GM23338 (cell line): ENCODE measurements at regions not wholly inside any gene's neighbourhood (a gene's known extent, or its start where the extent isn't known, plus 50 kb on each side); places are given as distances from the start of the nearest gene placed in this dataset.

Experiments
- ATAC-seq: fragments of 200-7000 bp; cut with Tn5 transposase; 3 replicates; pipeline ENCODE4 v1.9.1; 2020
- DNase-seq: peaks from one replicate; pipeline ENCODE4 v3.0.0-alpha.2; 2015; ENCODE audit warnings: low spot score
- H2AFZ ChIP-seq: fragments of 200-600 bp; sonication (generic); 2 replicates; pipeline ENCODE4 v1.8.0; 2016; ENCODE audit warnings: antibody characterized with exemption, mild to moderate bottlenecking, moderate library complexity
- H3F3A ChIP-seq: fragments of 200-600 bp; sonication (generic); replicated peaks from 2 replicates; pipeline ENCODE4 v1.8.0; 2017; ENCODE audit warnings: antibody characterized with exemption, mixed run types, low read depth
- H3K27ac ChIP-seq: fragments of 200-600 bp; sonication (generic); 2 replicates; pipeline ENCODE4 v1.6.1; 2016; ENCODE audit warnings: low read depth
- H3K27me3 ChIP-seq: fragments of 200-600 bp; sonication (generic); 2 replicates; pipeline ENCODE4 v1.8.0; 2016; ENCODE audit warnings: mild to moderate bottlenecking, mixed run types, moderate library complexity; ENCODE audit not compliant: insufficient read depth
- H3K36me3 ChIP-seq: fragments of 200-600 bp; sonication (generic); 2 replicates; pipeline ENCODE4 v1.8.0; 2016; ENCODE audit warnings: mild to moderate bottlenecking; ENCODE audit not compliant: insufficient read depth
- H3K4me1 ChIP-seq: fragments of 200-600 bp; sonication (generic); 2 replicates; pipeline ENCODE4 v1.8.0; 2016; ENCODE audit warnings: mild to moderate bottlenecking, moderate library complexity; ENCODE audit not compliant: insufficient read depth
- H3K4me2 ChIP-seq: fragments of 200-600 bp; sonication (generic); 2 replicates; pipeline ENCODE4 v1.7.1; 2017; ENCODE audit warnings: mixed run types
- H3K4me3 ChIP-seq: fragments of 200-600 bp; sonication (generic); 2 replicates; pipeline ENCODE4 v1.6.1; 2016; ENCODE audit warnings: mixed run types
- H3K79me2 ChIP-seq: fragments of 200-600 bp; sonication (generic); replicated peaks from 2 replicates; pipeline ENCODE4 v1.8.0; 2017; ENCODE audit warnings: mild to moderate bottlenecking; ENCODE audit not compliant: insufficient read depth
- H3K9me2 ChIP-seq: fragments of 200-600 bp; sonication (generic); 2 replicates; pipeline ENCODE4 v1.8.0; 2017; ENCODE audit not compliant: insufficient read depth
- H4K20me1 ChIP-seq: fragments of 200-600 bp; sonication (generic); replicated peaks from 2 replicates; pipeline ENCODE4 v1.8.0; 2017; ENCODE audit warnings: mild to moderate bottlenecking; ENCODE audit not compliant: insufficient read depth
- H3K27ac Mint-ChIP-seq: 2 replicates; pipeline ENCODE4 v1.8.0; 2020; ENCODE audit warnings: inconsistent platforms, mild to moderate bottlenecking, moderate library complexity, mixed read lengths
- H3K27me3 Mint-ChIP-seq: 3 replicates; pipeline ENCODE4 v1.8.0; 2022; ENCODE audit warnings: low read depth, mild to moderate bottlenecking, moderate library complexity, mixed read lengths, inconsistent platforms; ENCODE audit not compliant: insufficient read depth, poor library complexity
- H3K36me3 Mint-ChIP-seq: 3 replicates; pipeline ENCODE4 v1.8.0; 2021; ENCODE audit warnings: low read depth, mild to moderate bottlenecking, inconsistent platforms, moderate library complexity, mixed read lengths
- H3K4me1 Mint-ChIP-seq: 3 replicates; pipeline ENCODE4 v1.8.0; 2020; ENCODE audit warnings: mild to moderate bottlenecking, inconsistent platforms, mixed read lengths
- H3K4me3 Mint-ChIP-seq: 3 replicates; pipeline ENCODE4 v1.8.0; 2021; ENCODE audit warnings: moderate library complexity, mild to moderate bottlenecking, inconsistent platforms, mixed read lengths
- H3K9me3 Mint-ChIP-seq: 3 replicates; pipeline ENCODE4 v1.8.0; 2020; ENCODE audit warnings: moderate library complexity, mild to moderate bottlenecking, inconsistent platforms, mixed read lengths
- EZH2 ChIP-seq: fragments of 200-600 bp; sonication (generic); IDR thresholded peaks from one replicate; pipeline ENCODE4 v1.8.0; 2017; ENCODE audit warnings: antibody characterized with exemption, mild to moderate bottlenecking, low read depth; ENCODE audit not compliant: unreplicated experiment
- EZH2phosphoT487 ChIP-seq: fragments of 200-600 bp; sonication (generic); IDR thresholded peaks from one replicate; pipeline ENCODE4 v1.8.1; 2018; ENCODE audit warnings: antibody characterized with exemption; ENCODE audit not compliant: unreplicated experiment
- JUNB ChIP-seq: IDR thresholded peaks from one replicate; pipeline ENCODE4 v1.6.1; 2016; ENCODE audit warnings: antibody characterized with exemption; ENCODE audit not compliant: unreplicated experiment
- NANOG ChIP-seq: IDR thresholded peaks from 2 replicates; pipeline ENCODE4 v1.6.1; 2016; ENCODE audit warnings: antibody characterized with exemption, borderline replicate concordance
- POLR2AphosphoS5 ChIP-seq: IDR thresholded peaks from 2 replicates; pipeline ENCODE4 v1.6.1; 2016; ENCODE audit warnings: antibody characterized with exemption, low read depth
- ZNF114 ChIP-seq: fragments of 250-450 bp; sonication (Bioruptor Pico); IDR thresholded peaks from 2 replicates; pipeline ENCODE4 v1.5.0; 2020; ENCODE audit warnings: mild to moderate bottlenecking, moderate library complexity
- ZNF331 ChIP-seq: fragments of 250-450 bp; sonication (Bioruptor Pico); IDR thresholded peaks from 2 replicates; pipeline ENCODE4 v1.5.0; 2020; ENCODE audit warnings: low read depth, mild to moderate bottlenecking, moderate library complexity
- TF ChIP-seq, protein P1 (sequence below): IDR thresholded peaks from 2 replicates; pipeline ENCODE4 v1.6.1; 2016; ENCODE audit warnings: antibody characterized with exemption
- TF ChIP-seq, protein P2 (sequence below): IDR thresholded peaks from one replicate; pipeline ENCODE4 v1.6.1; 2018; ENCODE audit warnings: antibody characterized with exemption; ENCODE audit not compliant: unreplicated experiment
- TF ChIP-seq, protein P3 (sequence below), 2 experiments: fragments of 200-600 bp in 1 of 2; sonication (generic) in 1 of 2; conservative IDR thresholded peaks; 2 replicates each; pipeline versions ENCODE4 v1.5.1 to v1.6.1; 2016 to 2017; ENCODE audit warnings: antibody characterized with exemption in 2 of 2, low read depth in 2 of 2, mild to moderate bottlenecking in 2 of 2, moderate library complexity in 1 of 2

DNA sequence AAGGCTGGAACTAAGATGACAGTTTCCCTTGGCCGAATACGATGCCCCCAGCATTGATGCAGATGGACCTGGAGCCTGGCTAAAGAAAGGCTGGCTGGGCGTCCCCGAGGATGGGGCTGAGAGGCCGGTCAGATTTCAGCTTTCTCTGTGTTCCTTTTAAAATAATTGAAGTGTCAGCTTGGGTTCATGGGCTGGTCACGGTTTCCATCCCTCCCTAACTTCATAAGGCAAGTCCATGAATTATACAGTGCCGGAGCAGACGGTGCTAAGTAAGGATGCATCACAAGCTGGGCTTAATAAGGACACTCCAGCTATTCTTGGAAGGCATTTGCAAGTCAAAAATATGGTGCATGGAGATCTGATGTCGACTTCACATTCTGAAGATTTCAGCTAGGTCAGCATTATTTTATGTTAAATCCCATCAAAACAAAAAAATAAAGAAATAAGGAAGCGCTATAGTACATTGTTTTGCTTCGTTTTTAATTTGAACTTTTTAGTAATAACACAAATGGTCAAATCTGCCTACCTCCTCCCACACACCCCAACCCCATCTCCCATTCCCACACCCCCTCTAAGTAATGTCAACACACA, 220.8 kb downstream of the RPLP1 start:
- no peaks in the 10 kb centered on the region; the same call in 2 of the 3 replicates for H3K9me3 Mint-ChIP-seq
- H3K9me2 ChIP-seq, result no peaks in the 10 kb centered on the region
- no peak overlapping the region for H3K27ac Mint-ChIP-seq
- TF ChIP-seq EZH2phosphoT487 (no peak), EZH2 (no peak), POLR2AphosphoS5 (no peak), ZNF331 (no peak)
- TF ChIP-seq, protein P1, sequence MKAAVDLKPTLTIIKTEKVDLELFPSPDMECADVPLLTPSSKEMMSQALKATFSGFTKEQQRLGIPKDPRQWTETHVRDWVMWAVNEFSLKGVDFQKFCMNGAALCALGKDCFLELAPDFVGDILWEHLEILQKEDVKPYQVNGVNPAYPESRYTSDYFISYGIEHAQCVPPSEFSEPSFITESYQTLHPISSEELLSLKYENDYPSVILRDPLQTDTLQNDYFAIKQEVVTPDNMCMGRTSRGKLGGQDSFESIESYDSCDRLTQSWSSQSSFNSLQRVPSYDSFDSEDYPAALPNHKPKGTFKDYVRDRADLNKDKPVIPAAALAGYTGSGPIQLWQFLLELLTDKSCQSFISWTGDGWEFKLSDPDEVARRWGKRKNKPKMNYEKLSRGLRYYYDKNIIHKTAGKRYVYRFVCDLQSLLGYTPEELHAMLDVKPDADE, result no peak
- TF ChIP-seq, protein P2, sequence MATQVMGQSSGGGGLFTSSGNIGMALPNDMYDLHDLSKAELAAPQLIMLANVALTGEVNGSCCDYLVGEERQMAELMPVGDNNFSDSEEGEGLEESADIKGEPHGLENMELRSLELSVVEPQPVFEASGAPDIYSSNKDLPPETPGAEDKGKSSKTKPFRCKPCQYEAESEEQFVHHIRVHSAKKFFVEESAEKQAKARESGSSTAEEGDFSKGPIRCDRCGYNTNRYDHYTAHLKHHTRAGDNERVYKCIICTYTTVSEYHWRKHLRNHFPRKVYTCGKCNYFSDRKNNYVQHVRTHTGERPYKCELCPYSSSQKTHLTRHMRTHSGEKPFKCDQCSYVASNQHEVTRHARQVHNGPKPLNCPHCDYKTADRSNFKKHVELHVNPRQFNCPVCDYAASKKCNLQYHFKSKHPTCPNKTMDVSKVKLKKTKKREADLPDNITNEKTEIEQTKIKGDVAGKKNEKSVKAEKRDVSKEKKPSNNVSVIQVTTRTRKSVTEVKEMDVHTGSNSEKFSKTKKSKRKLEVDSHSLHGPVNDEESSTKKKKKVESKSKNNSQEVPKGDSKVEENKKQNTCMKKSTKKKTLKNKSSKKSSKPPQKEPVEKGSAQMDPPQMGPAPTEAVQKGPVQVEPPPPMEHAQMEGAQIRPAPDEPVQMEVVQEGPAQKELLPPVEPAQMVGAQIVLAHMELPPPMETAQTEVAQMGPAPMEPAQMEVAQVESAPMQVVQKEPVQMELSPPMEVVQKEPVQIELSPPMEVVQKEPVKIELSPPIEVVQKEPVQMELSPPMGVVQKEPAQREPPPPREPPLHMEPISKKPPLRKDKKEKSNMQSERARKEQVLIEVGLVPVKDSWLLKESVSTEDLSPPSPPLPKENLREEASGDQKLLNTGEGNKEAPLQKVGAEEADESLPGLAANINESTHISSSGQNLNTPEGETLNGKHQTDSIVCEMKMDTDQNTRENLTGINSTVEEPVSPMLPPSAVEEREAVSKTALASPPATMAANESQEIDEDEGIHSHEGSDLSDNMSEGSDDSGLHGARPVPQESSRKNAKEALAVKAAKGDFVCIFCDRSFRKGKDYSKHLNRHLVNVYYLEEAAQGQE, result no peak
- DNase-seq (no peak), ATAC-seq (no peak)
- no peaks in the 10 kb centered on the region for H4K20me1 ChIP-seq
- H2AFZ ChIP-seq, result no peak overlapping the region
- no peaks in the 10 kb centered on the region for H3K36me3 Mint-ChIP-seq
- H3K27me3 ChIP-seq, result no peaks in the 10 kb centered on the region
- peaks cover 7% of the 10 kb centered on the region for H3K27me3 Mint-ChIP-seq
- peaks cover 5% of the 10 kb centered on the region for H3K4me1 Mint-ChIP-seq
- no peaks in the 10 kb centered on the region for H3F3A ChIP-seq
- no peak overlapping the region for H3K4me3 ChIP-seq
- H3K36me3 ChIP-seq, result no peaks in the 10 kb centered on the region
- H3K4me3 Mint-ChIP-seq, result no peak overlapping the region
- H3K4me1 ChIP-seq, result no peaks in the 10 kb centered on the region
- no peak overlapping the region for H3K4me2 ChIP-seq
- no peaks in the 10 kb centered on the region for H3K79me2 ChIP-seq
- H3K27ac ChIP-seq, result no peak overlapping the region

DNA sequence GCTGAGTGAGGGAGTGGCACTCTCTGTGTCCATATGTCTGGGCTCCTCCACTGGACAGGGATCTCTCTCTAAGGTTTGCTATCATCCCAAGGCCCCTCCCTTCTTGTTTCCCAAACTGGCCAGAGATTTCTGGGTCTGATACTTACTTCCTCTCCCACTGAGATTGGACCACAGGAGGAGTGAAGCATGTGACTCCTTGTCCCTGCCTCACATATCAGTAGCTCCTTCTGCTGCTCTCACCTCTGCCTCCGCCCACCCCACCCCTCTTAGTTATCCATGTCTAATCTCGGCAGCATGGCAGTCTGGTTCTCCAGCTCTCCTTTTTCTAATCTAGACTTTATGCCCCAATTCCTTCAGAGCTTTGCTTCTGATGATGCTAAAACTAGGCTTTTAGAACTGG, 223.1 kb downstream of the RPLP1 start:
- DNase-seq (no peak), ATAC-seq (no peak)
- H3K4me3 ChIP-seq, result no peak overlapping the region
- Mint-ChIP-seq H3K9me3 (no peaks in the 10 kb centered on the region; the same call in 2 of the 3 replicates), H3K4me1 (peaks cover 7% of the 10 kb centered on the region; the same call in 2 of the 3 replicates), H3K4me3 (no peak overlapping the region), H3K27me3 (peaks cover 8% of the 10 kb centered on the region), H3K36me3 (no peaks in the 10 kb centered on the region), H3K27ac (no peak overlapping the region)
- H3K4me2 ChIP-seq, result no peak overlapping the region
- no peaks in the 10 kb centered on the region for H3K27me3 ChIP-seq
- no peak overlapping the region for H2AFZ ChIP-seq
- H3K27ac ChIP-seq, result no peak overlapping the region
- no peaks in the 10 kb centered on the region for H3K36me3 ChIP-seq
- H4K20me1 ChIP-seq, result no peaks in the 10 kb centered on the region; the same call in 1 of the 2 replicates
- H3K79me2 ChIP-seq, result no peaks in the 10 kb centered on the region
- TF ChIP-seq JUNB (no peak), ZNF114 (CRISPR knock-in tag) (no peak), NANOG (no peak), POLR2AphosphoS5 (no peak)
- TF ChIP-seq, protein P3, sequence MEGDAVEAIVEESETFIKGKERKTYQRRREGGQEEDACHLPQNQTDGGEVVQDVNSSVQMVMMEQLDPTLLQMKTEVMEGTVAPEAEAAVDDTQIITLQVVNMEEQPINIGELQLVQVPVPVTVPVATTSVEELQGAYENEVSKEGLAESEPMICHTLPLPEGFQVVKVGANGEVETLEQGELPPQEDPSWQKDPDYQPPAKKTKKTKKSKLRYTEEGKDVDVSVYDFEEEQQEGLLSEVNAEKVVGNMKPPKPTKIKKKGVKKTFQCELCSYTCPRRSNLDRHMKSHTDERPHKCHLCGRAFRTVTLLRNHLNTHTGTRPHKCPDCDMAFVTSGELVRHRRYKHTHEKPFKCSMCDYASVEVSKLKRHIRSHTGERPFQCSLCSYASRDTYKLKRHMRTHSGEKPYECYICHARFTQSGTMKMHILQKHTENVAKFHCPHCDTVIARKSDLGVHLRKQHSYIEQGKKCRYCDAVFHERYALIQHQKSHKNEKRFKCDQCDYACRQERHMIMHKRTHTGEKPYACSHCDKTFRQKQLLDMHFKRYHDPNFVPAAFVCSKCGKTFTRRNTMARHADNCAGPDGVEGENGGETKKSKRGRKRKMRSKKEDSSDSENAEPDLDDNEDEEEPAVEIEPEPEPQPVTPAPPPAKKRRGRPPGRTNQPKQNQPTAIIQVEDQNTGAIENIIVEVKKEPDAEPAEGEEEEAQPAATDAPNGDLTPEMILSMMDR (conservative IDR thresholded peaks at IDR 0.05; ENCODE audit: low read depth in 2 of 2), result no peak
- TF ChIP-seq, protein P1, result no peak
- H3K4me1 ChIP-seq, result no peaks in the 10 kb centered on the region
- H3F3A ChIP-seq, result no peaks in the 10 kb centered on the region
- no peaks in the 10 kb centered on the region for H3K9me2 ChIP-seq
